ENCODE measurements at regions not wholly inside any gene's neighbourhood (a gene's known extent, or its start where the extent isn't known, plus 50 kb on each side); places are given as distances from the start of the nearest gene placed in this dataset.

GRCh38 chr13:75225288-75226032, 256.5 kb downstream of the TBC1D4 start (continued):
- TF ChIP-seq, protein P1, sequence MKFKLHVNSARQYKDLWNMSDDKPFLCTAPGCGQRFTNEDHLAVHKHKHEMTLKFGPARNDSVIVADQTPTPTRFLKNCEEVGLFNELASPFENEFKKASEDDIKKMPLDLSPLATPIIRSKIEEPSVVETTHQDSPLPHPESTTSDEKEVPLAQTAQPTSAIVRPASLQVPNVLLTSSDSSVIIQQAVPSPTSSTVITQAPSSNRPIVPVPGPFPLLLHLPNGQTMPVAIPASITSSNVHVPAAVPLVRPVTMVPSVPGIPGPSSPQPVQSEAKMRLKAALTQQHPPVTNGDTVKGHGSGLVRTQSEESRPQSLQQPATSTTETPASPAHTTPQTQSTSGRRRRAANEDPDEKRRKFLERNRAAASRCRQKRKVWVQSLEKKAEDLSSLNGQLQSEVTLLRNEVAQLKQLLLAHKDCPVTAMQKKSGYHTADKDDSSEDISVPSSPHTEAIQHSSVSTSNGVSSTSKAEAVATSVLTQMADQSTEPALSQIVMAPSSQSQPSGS (IDR thresholded peaks at IDR 0.05; ENCODE audit: low read length) = no peak
